H9 (cell line): ENCODE measurements at regions not wholly inside any gene's neighbourhood (a gene's known extent, or its start where the extent isn't known, plus 50 kb on each side); places are given as distances from the start of the nearest gene placed in this dataset.

ENCODE experiments used
- DNase-seq: peaks from one replicate; pipeline ENCODE4 v3.0.0-alpha.2; 2017
- H2AFZ ChIP-seq: one replicate; pipeline ENCODE4 v1.6.1; 2013; ENCODE audit warnings: mild to moderate bottlenecking, low read length, control low read depth, moderate library complexity
- H2AK5ac ChIP-seq: 2 replicates; pipeline ENCODE4 v1.6.1; 2013; ENCODE audit warnings: low read length, control low read depth, mixed read lengths; ENCODE audit not compliant: insufficient read length
- H2BK120ac ChIP-seq: one replicate; pipeline ENCODE4 v1.6.1; 2013; ENCODE audit warnings: low read depth, mild to moderate bottlenecking, low read length, control low read depth, inconsistent platforms; ENCODE audit not compliant: poor library complexity, severe bottlenecking
- H2BK12ac ChIP-seq: 2 replicates; pipeline ENCODE4 v1.6.1; 2013; ENCODE audit warnings: low read length, control low read depth, mixed read lengths, low read depth; ENCODE audit not compliant: insufficient read length
- H2BK15ac ChIP-seq: 2 replicates; pipeline ENCODE4 v1.6.1; 2013; ENCODE audit warnings: low read depth, low read length, control low read depth
- H2BK20ac ChIP-seq: one replicate; pipeline ENCODE4 v1.6.1; 2013; ENCODE audit warnings: low read depth, mild to moderate bottlenecking, low read length, control low read depth, inconsistent platforms; ENCODE audit not compliant: poor library complexity, severe bottlenecking
- H2BK5ac ChIP-seq: 2 replicates; pipeline ENCODE4 v1.6.1; 2013; ENCODE audit warnings: low read length, control low read depth, mixed read lengths; ENCODE audit not compliant: insufficient read length
- H3K14ac ChIP-seq: 2 replicates; pipeline ENCODE4 v1.6.1; 2013; ENCODE audit warnings: low read length, control low read depth; ENCODE audit not compliant: insufficient read depth
- H3K18ac ChIP-seq: 2 replicates; pipeline ENCODE4 v1.6.1; 2013; ENCODE audit warnings: low read depth, mild to moderate bottlenecking, mixed read lengths, low read length, control low read depth; ENCODE audit not compliant: insufficient read length
- H3K23ac ChIP-seq: 2 replicates; pipeline ENCODE4 v1.6.1; 2013; ENCODE audit warnings: low read length, control low read depth, mixed read lengths, low read depth; ENCODE audit not compliant: insufficient read length
- H3K23me2 ChIP-seq: 2 replicates; pipeline ENCODE4 v1.6.1; 2013; ENCODE audit warnings: low read depth, mild to moderate bottlenecking, mixed read lengths, low read length, control low read depth; ENCODE audit not compliant: insufficient read length, poor library complexity, severe bottlenecking
- H3K27ac ChIP-seq: 2 replicates; pipeline ENCODE4 v1.5.1; 2013; ENCODE audit warnings: low read length, control low read depth, mixed read lengths, low read depth; ENCODE audit not compliant: insufficient read length
- H3K27me3 ChIP-seq: 2 replicates; pipeline ENCODE4 v1.6.1; 2013; ENCODE audit warnings: low read length, control low read depth, inconsistent platforms; ENCODE audit not compliant: insufficient read depth
- H3K4ac ChIP-seq: 2 replicates; pipeline ENCODE4 v1.6.1; 2013; ENCODE audit warnings: low read depth, mild to moderate bottlenecking, control low read depth, inconsistent platforms, low read length, moderate library complexity
- H3K4me1 ChIP-seq: 2 replicates; pipeline ENCODE4 v1.6.1; 2013; ENCODE audit warnings: low read length, control low read depth, inconsistent platforms; ENCODE audit not compliant: insufficient read depth
- H3K4me2 ChIP-seq: 2 replicates; pipeline ENCODE4 v1.6.1; 2013; ENCODE audit warnings: low read length, control low read depth, mixed read lengths; ENCODE audit not compliant: insufficient read length, insufficient read depth
- H3K56ac ChIP-seq: 2 replicates; pipeline ENCODE4 v1.6.1; 2013; ENCODE audit warnings: low read depth, mild to moderate bottlenecking, mixed read lengths, low read length, control low read depth; ENCODE audit not compliant: insufficient read length
- H3K79me1 ChIP-seq: 2 replicates; pipeline ENCODE4 v1.6.1; 2013; ENCODE audit warnings: low read depth, mild to moderate bottlenecking, moderate library complexity, low read length, control low read depth, inconsistent platforms; ENCODE audit not compliant: insufficient read depth, poor library complexity, severe bottlenecking
- H3K79me2 ChIP-seq: 2 replicates; pipeline ENCODE4 v1.6.1; 2013; ENCODE audit warnings: low read length, control low read depth, inconsistent platforms; ENCODE audit not compliant: insufficient read depth
- H3K9ac ChIP-seq: 2 replicates; pipeline ENCODE4 v1.6.1; 2013; ENCODE audit warnings: low read length, control low read depth, mixed read lengths; ENCODE audit not compliant: insufficient read length; ENCODE audit errors: extremely low read depth
- H3K9me3 ChIP-seq: one replicate; pipeline ENCODE4 v1.6.1; 2013; ENCODE audit warnings: low read depth, low read length, inconsistent platforms; ENCODE audit not compliant: control insufficient read depth
- H3T11ph ChIP-seq: one replicate; pipeline ENCODE4 v1.6.1; 2013; ENCODE audit warnings: mild to moderate bottlenecking, low read length, control low read depth, inconsistent platforms
- H4K20me1 ChIP-seq: one replicate; pipeline ENCODE4 v1.6.1; 2013; ENCODE audit not compliant: control insufficient read depth, insufficient read length, insufficient read depth
- H4K5ac ChIP-seq: 2 replicates; pipeline ENCODE4 v1.6.1; 2013; ENCODE audit warnings: low read depth, mild to moderate bottlenecking, mixed read lengths, low read length, control low read depth; ENCODE audit not compliant: insufficient read length
- H4K8ac ChIP-seq: replicated peaks from 2 replicates; pipeline ENCODE4 v1.6.1; 2013; ENCODE audit warnings: low read length, control low read depth, mixed read lengths, low read depth; ENCODE audit not compliant: insufficient read length
- H4K91ac ChIP-seq: 2 replicates; pipeline ENCODE4 v1.6.1; 2013; ENCODE audit warnings: low read depth, mild to moderate bottlenecking, moderate library complexity, mixed read lengths, low read length, control low read depth; ENCODE audit not compliant: insufficient read length
- H3K27ac Mint-ChIP-seq, 3 experiments: 2 replicates in 2 of 3; 3 replicates in 1 of 3; pipeline ENCODE4 v1.8.0; 2020 to 2021; ENCODE audit warnings: mixed read lengths in 3 of 3, mild to moderate bottlenecking in 1 of 3, moderate library complexity in 1 of 3
- H3K27me3 Mint-ChIP-seq: 2 replicates; pipeline ENCODE4 v1.8.0; 2021; ENCODE audit warnings: low read depth, mild to moderate bottlenecking, moderate library complexity, mixed read lengths
- H3K36me3 Mint-ChIP-seq, 3 experiments: 2 replicates in 2 of 3; 3 replicates in 1 of 3; pipeline ENCODE4 v1.8.0; 2020 to 2021; ENCODE audit warnings: low read depth in 3 of 3, mixed read lengths in 3 of 3; ENCODE audit not compliant: insufficient read depth in 1 of 3
- H3K4me1 Mint-ChIP-seq, 2 experiments: 2 replicates each; pipeline ENCODE4 v1.8.0; 2020; ENCODE audit warnings: mixed read lengths in 2 of 2
- H3K4me3 Mint-ChIP-seq, 2 experiments: 2 replicates in 1 of 2; 3 replicates in 1 of 2; pipeline ENCODE4 v1.8.0; 2020 to 2021; ENCODE audit warnings: mild to moderate bottlenecking in 2 of 2, mixed read lengths in 2 of 2, moderate library complexity in 1 of 2
- H3K9me3 Mint-ChIP-seq, 2 experiments: 2 replicates in 1 of 2; 3 replicates in 1 of 2; pipeline ENCODE4 v1.8.0; 2020; ENCODE audit warnings: mild to moderate bottlenecking in 2 of 2, mixed read lengths in 2 of 2, moderate library complexity in 1 of 2
- CTCF ChIP-seq: fragments of 200-600 bp; sonication (generic); conservative IDR thresholded peaks from 3 replicates; pipeline ENCODE4 v1.8.0; 2021; ENCODE audit warnings: antibody characterized with exemption, mild to moderate bottlenecking
- WGBS: extraction: QIAGEN DNeasy Blood & Tissue Kit; methylation state at CpG from one replicate; pipeline ENCODE4 v1.1.7; 2013; ENCODE audit warnings: missing lambda C conversion rate, low lambda C conversion rate, mixed read lengths; ENCODE audit not compliant: insufficient read length; ENCODE audit errors: extremely low coverage; 5-methylcytosine and 5-hydroxymethylcytosine counted together

- no peaks in the 10 kb centered on the region for H3K27me3 ChIP-seq
- no peak overlapping the region for H4K5ac ChIP-seq
- H3K27ac Mint-ChIP-seq = no peak overlapping the region
- H4K91ac ChIP-seq = no peak overlapping the region
- DNase-seq = no peak
- no peak for TF ChIP-seq CTCF
- no peak overlapping the region for H3K4me2 ChIP-seq
- no peak overlapping the region for H3K4ac ChIP-seq
- no CpG with 5 or more reads among the region's 4 CpGs for WGBS
- H3K9me3 ChIP-seq = no peaks in the 10 kb centered on the region
- no peak overlapping the region for H2BK12ac ChIP-seq
- no peaks in the 10 kb centered on the region for H3K9me3 Mint-ChIP-seq
- no peak overlapping the region for H3K14ac ChIP-seq
- H2BK5ac ChIP-seq = no peak overlapping the region
- no peaks in the 10 kb centered on the region for H3K23me2 ChIP-seq
- H3T11ph ChIP-seq = no peak overlapping the region
- H2BK15ac ChIP-seq = no peak overlapping the region
- no peak overlapping the region for H2BK20ac ChIP-seq
- H4K8ac ChIP-seq = no peak overlapping the region
- no peaks in the 10 kb centered on the region for H3K79me2 ChIP-seq
- H3K27ac ChIP-seq = no peak overlapping the region
- peaks cover 4% of the 10 kb centered on the region; the same call in 1 of the 2 replicates for H3K4me1 ChIP-seq
- no peaks in the 10 kb centered on the region for H4K20me1 ChIP-seq
- no peak overlapping the region for H3K9ac ChIP-seq
- H3K23ac ChIP-seq = no peak overlapping the region
- no peak overlapping the region for H3K56ac ChIP-seq
- H3K36me3 Mint-ChIP-seq = peaks cover 0 to 4% (median 0%) of the 10 kb centered on the region in 3 experiments; a peak in 1 of 7 replicates
- H3K4me3 Mint-ChIP-seq = no peak overlapping the region
- no peaks in the 10 kb centered on the region for H3K79me1 ChIP-seq
- no peak overlapping the region for H2AK5ac ChIP-seq
- no peak overlapping the region for H2BK120ac ChIP-seq
- H2AFZ ChIP-seq = no peak overlapping the region
- peaks cover 5 to 9% of the 10 kb centered on the region in 2 experiments for H3K4me1 Mint-ChIP-seq
- H3K27me3 Mint-ChIP-seq = no peaks in the 10 kb centered on the region
- no peak overlapping the region for H3K18ac ChIP-seq
These were observed 1392.8 kb upstream of the TENM3 start for GRCh38 chr4:180850318-180850940.
